Lung (tissue), 11 donors: ENCODE measurements at regions not wholly inside any gene's neighbourhood (a gene's known extent, or its start where the extent isn't known, plus 50 kb on each side); places are given as distances from the start of the nearest gene placed in this dataset.

Source experiments
- ATAC-seq: fragments of 200-7000 bp; cut with Tn5 transposase; one replicate; pipeline ENCODE4 v1.9.1; 2020; ENCODE audit warnings: moderate number of reproducible peaks; ENCODE audit not compliant: insufficient read depth, low FRiP score
- DNase-seq, 3 donors: peaks; one replicate each; pipeline ENCODE4 v3.0.0-alpha.2; 2013 to 2017
- H3K27ac ChIP-seq, 2 donors: one replicate each; pipeline ENCODE4 v1.5.1; 2013; ENCODE audit warnings: mild to moderate bottlenecking in 2 of 2, moderate library complexity in 2 of 2, control low read depth in 1 of 2, inconsistent platforms in 1 of 2, low read depth in 1 of 2, low read length in 1 of 2
- H3K27me3 ChIP-seq, 3 donors: one replicate each; pipeline ENCODE4 v1.5.1; 2013; ENCODE audit warnings: low read length in 2 of 3; ENCODE audit not compliant: control insufficient read depth in 3 of 3, insufficient read depth in 3 of 3
- H3K36me3 ChIP-seq, 4 donors: one replicate each; pipeline ENCODE4 v1.5.1; 2013; ENCODE audit warnings: low read length in 4 of 4, mild to moderate bottlenecking in 1 of 4, moderate library complexity in 1 of 4; ENCODE audit not compliant: control insufficient read depth in 4 of 4, insufficient read depth in 4 of 4
- H3K4me1 ChIP-seq, 5 donors: one replicate each; pipeline ENCODE4 v1.5.1; 2013; ENCODE audit warnings: low read length in 5 of 5, mild to moderate bottlenecking in 2 of 5, moderate library complexity in 1 of 5; ENCODE audit not compliant: control insufficient read depth in 5 of 5, insufficient read depth in 5 of 5
- H3K4me3 ChIP-seq: one replicate; pipeline ENCODE4 v1.5.1; 2013; ENCODE audit warnings: mild to moderate bottlenecking, control low read depth, moderate library complexity
- H3K9ac ChIP-seq, 2 donors: one replicate each; pipeline ENCODE4 v1.5.1; 2013; ENCODE audit warnings: low read length in 2 of 2, control low read depth in 1 of 2; ENCODE audit not compliant: insufficient read depth in 1 of 2
- H3K9me3 ChIP-seq, 4 donors: one replicate each; pipeline ENCODE4 v1.5.1; 2013; ENCODE audit warnings: low read length in 3 of 4, mild to moderate bottlenecking in 1 of 4, moderate library complexity in 1 of 4; ENCODE audit not compliant: control insufficient read depth in 4 of 4, insufficient read depth in 3 of 4
- CTCF ChIP-seq: IDR thresholded peaks from 2 replicates; pipeline ENCODE4 v1.5.1; 2012; ENCODE audit warnings: mild to moderate bottlenecking; ENCODE audit errors: control extremely low read depth, extremely low read depth
- WGBS, 2 donors: extraction: QIAGEN DNeasy Blood & Tissue Kit; methylation state at CpG; one replicate each; pipeline ENCODE4 v1.1.7; 2013; 5-methylcytosine and 5-hydroxymethylcytosine counted together
- donor health status: control.
- donor health status: control.
- donor health status: Bipolar disorder and iron deficiency.
- donor health status: healthy.
- donor health status: DM: yes; HTN: yes; CAD: no.

GRCh38 chr10:60453036-60453435 lies 63.4 kb upstream of the ANK3 start:
- 69 to 81% methylated on average over 2 of the region's 2 CpGs for whole genome bisulfite sequencing, 2 donors
- Histone ChIP-seq H3K27ac (no peak overlapping the region), H3K9me3 (no peaks in the 10 kb centered on the region), H3K9ac (no peak overlapping the region), H3K4me3 (no peak overlapping the region), H3K27me3 (no peaks in the 10 kb centered on the region), H3K36me3 (no peaks in the 10 kb centered on the region), H3K4me1 (peaks cover 0 to 8% (median 0%) of the 10 kb centered on the region in 5 donors)
- ATAC-seq (no peak), DNase-seq (no peak)
- TF ChIP-seq CTCF = no peak

GRCh38 chr10:60450291-60450690 lies 60.6 kb upstream of the ANK3 start:
- TF ChIP-seq CTCF = no peak
- H3K27me3 ChIP-seq = no peaks in the 10 kb centered on the region
- H3K4me3 ChIP-seq = no peak overlapping the region
- H3K36me3 ChIP-seq = no peaks in the 10 kb centered on the region
- 96 to 97% methylated on average over 4 of the region's 4 CpGs for WGBS, 2 donors
- no peak for DNase-seq
- no peak for ATAC-seq
- H3K27ac ChIP-seq = no peak overlapping the region
- H3K9ac ChIP-seq = no peak overlapping the region
- H3K4me1 ChIP-seq = peaks cover 0 to 23% (median 3%) of the 10 kb centered on the region in 5 donors
- no peaks in the 10 kb centered on the region for H3K9me3 ChIP-seq

- Histone ChIP-seq H3K36me3 (no peaks in the 10 kb centered on the region), H3K4me1 (peaks cover 0 to 18% (median 2%) of the 10 kb centered on the region in 5 donors), H3K27ac (no peak overlapping the region), H3K9me3 (no peaks in the 10 kb centered on the region), H3K4me3 (no peak overlapping the region), H3K27me3 (no peaks in the 10 kb centered on the region), H3K9ac (no peak overlapping the region)
- no peak for DNase-seq
- TF ChIP-seq CTCF = no peak
- no peak for ATAC-seq
- WGBS, 2 donors = 95 to 97% methylated on average over 3 of the region's 3 CpGs
Observed at GRCh38 chr10:60448246-60448645, 58.6 kb upstream of the ANK3 start.

- ATAC-seq = peak; percentile 88
- Histone ChIP-seq H3K9me3 (no peaks in the 10 kb centered on the region), H3K4me1 (peaks cover 0 to 15% (median 2%) of the 10 kb centered on the region in 5 donors), H3K27me3 (no peaks in the 10 kb centered on the region), H3K36me3 (no peaks in the 10 kb centered on the region), H3K4me3 (no peak overlapping the region), H3K9ac (no peak overlapping the region), H3K27ac (no peak overlapping the region)
- WGBS, 2 donors = 5 to 15% methylated on average over 3 of the region's 3 CpGs
- no peak for DNase-seq
- TF ChIP-seq CTCF = no peak
Observed at GRCh38 chr10:60446851-60447250, 57.2 kb upstream of the ANK3 start.
